GM12892 (cell line): ENCODE measurements at regions not wholly inside any gene's neighbourhood (a gene's known extent, or its start where the extent isn't known, plus 50 kb on each side); places are given as distances from the start of the nearest gene placed in this dataset.

Experiments used
- POLR2A ChIP-seq: IDR thresholded peaks from 2 replicates; pipeline ENCODE4 v1.6.1; 2011; ENCODE audit warnings: low read depth, low read length, control low read depth
- TAF1 ChIP-seq: IDR thresholded peaks from 2 replicates; pipeline ENCODE4 v1.6.1; 2011; ENCODE audit warnings: low read depth, mild to moderate bottlenecking, control low read depth, low read length, borderline replicate concordance

GRCh38 chr5:9743507-9743906 lies 113.4 kb upstream of the TAS2R1 start:
- TF ChIP-seq POLR2A, result no peak
- TF ChIP-seq TAF1, result no peak
